H9 (cell line): ENCODE measurements at regions not wholly inside any gene's neighbourhood (a gene's known extent, or its start where the extent isn't known, plus 50 kb on each side); places are given as distances from the start of the nearest gene placed in this dataset.

Experiments
- DNase-seq: peaks from one replicate; pipeline ENCODE4 v3.0.0-alpha.2; 2017
- H2AFZ ChIP-seq: one replicate; pipeline ENCODE4 v1.6.1; 2013; ENCODE audit warnings: mild to moderate bottlenecking, low read length, control low read depth, moderate library complexity
- H2AK5ac ChIP-seq: 2 replicates; pipeline ENCODE4 v1.6.1; 2013; ENCODE audit warnings: low read length, control low read depth, mixed read lengths; ENCODE audit not compliant: insufficient read length
- H2BK120ac ChIP-seq: one replicate; pipeline ENCODE4 v1.6.1; 2013; ENCODE audit warnings: low read depth, mild to moderate bottlenecking, low read length, control low read depth, inconsistent platforms; ENCODE audit not compliant: poor library complexity, severe bottlenecking
- H2BK12ac ChIP-seq: 2 replicates; pipeline ENCODE4 v1.6.1; 2013; ENCODE audit warnings: low read length, control low read depth, mixed read lengths, low read depth; ENCODE audit not compliant: insufficient read length
- H2BK15ac ChIP-seq: 2 replicates; pipeline ENCODE4 v1.6.1; 2013; ENCODE audit warnings: low read depth, low read length, control low read depth
- H2BK20ac ChIP-seq: one replicate; pipeline ENCODE4 v1.6.1; 2013; ENCODE audit warnings: low read depth, mild to moderate bottlenecking, low read length, control low read depth, inconsistent platforms; ENCODE audit not compliant: poor library complexity, severe bottlenecking
- H2BK5ac ChIP-seq: 2 replicates; pipeline ENCODE4 v1.6.1; 2013; ENCODE audit warnings: low read length, control low read depth, mixed read lengths; ENCODE audit not compliant: insufficient read length
- H3K14ac ChIP-seq: 2 replicates; pipeline ENCODE4 v1.6.1; 2013; ENCODE audit warnings: low read length, control low read depth; ENCODE audit not compliant: insufficient read depth
- H3K18ac ChIP-seq: 2 replicates; pipeline ENCODE4 v1.6.1; 2013; ENCODE audit warnings: low read depth, mild to moderate bottlenecking, mixed read lengths, low read length, control low read depth; ENCODE audit not compliant: insufficient read length
- H3K23ac ChIP-seq: 2 replicates; pipeline ENCODE4 v1.6.1; 2013; ENCODE audit warnings: low read length, control low read depth, mixed read lengths, low read depth; ENCODE audit not compliant: insufficient read length
- H3K23me2 ChIP-seq: 2 replicates; pipeline ENCODE4 v1.6.1; 2013; ENCODE audit warnings: low read depth, mild to moderate bottlenecking, mixed read lengths, low read length, control low read depth; ENCODE audit not compliant: insufficient read length, poor library complexity, severe bottlenecking
- H3K27ac ChIP-seq: 2 replicates; pipeline ENCODE4 v1.5.1; 2013; ENCODE audit warnings: low read length, control low read depth, mixed read lengths, low read depth; ENCODE audit not compliant: insufficient read length
- H3K27me3 ChIP-seq: 2 replicates; pipeline ENCODE4 v1.6.1; 2013; ENCODE audit warnings: low read length, control low read depth, inconsistent platforms; ENCODE audit not compliant: insufficient read depth
- H3K4ac ChIP-seq: 2 replicates; pipeline ENCODE4 v1.6.1; 2013; ENCODE audit warnings: low read depth, mild to moderate bottlenecking, control low read depth, inconsistent platforms, low read length, moderate library complexity
- H3K4me1 ChIP-seq: 2 replicates; pipeline ENCODE4 v1.6.1; 2013; ENCODE audit warnings: low read length, control low read depth, inconsistent platforms; ENCODE audit not compliant: insufficient read depth
- H3K4me2 ChIP-seq: 2 replicates; pipeline ENCODE4 v1.6.1; 2013; ENCODE audit warnings: low read length, control low read depth, mixed read lengths; ENCODE audit not compliant: insufficient read length, insufficient read depth
- H3K56ac ChIP-seq: 2 replicates; pipeline ENCODE4 v1.6.1; 2013; ENCODE audit warnings: low read depth, mild to moderate bottlenecking, mixed read lengths, low read length, control low read depth; ENCODE audit not compliant: insufficient read length
- H3K79me1 ChIP-seq: 2 replicates; pipeline ENCODE4 v1.6.1; 2013; ENCODE audit warnings: low read depth, mild to moderate bottlenecking, moderate library complexity, low read length, control low read depth, inconsistent platforms; ENCODE audit not compliant: insufficient read depth, poor library complexity, severe bottlenecking
- H3K79me2 ChIP-seq: 2 replicates; pipeline ENCODE4 v1.6.1; 2013; ENCODE audit warnings: low read length, control low read depth, inconsistent platforms; ENCODE audit not compliant: insufficient read depth
- H3K9ac ChIP-seq: 2 replicates; pipeline ENCODE4 v1.6.1; 2013; ENCODE audit warnings: low read length, control low read depth, mixed read lengths; ENCODE audit not compliant: insufficient read length; ENCODE audit errors: extremely low read depth
- H3K9me3 ChIP-seq: one replicate; pipeline ENCODE4 v1.6.1; 2013; ENCODE audit warnings: low read depth, low read length, inconsistent platforms; ENCODE audit not compliant: control insufficient read depth
- H3T11ph ChIP-seq: one replicate; pipeline ENCODE4 v1.6.1; 2013; ENCODE audit warnings: mild to moderate bottlenecking, low read length, control low read depth, inconsistent platforms
- H4K20me1 ChIP-seq: one replicate; pipeline ENCODE4 v1.6.1; 2013; ENCODE audit not compliant: control insufficient read depth, insufficient read length, insufficient read depth
- H4K5ac ChIP-seq: 2 replicates; pipeline ENCODE4 v1.6.1; 2013; ENCODE audit warnings: low read depth, mild to moderate bottlenecking, mixed read lengths, low read length, control low read depth; ENCODE audit not compliant: insufficient read length
- H4K8ac ChIP-seq: replicated peaks from 2 replicates; pipeline ENCODE4 v1.6.1; 2013; ENCODE audit warnings: low read length, control low read depth, mixed read lengths, low read depth; ENCODE audit not compliant: insufficient read length
- H4K91ac ChIP-seq: 2 replicates; pipeline ENCODE4 v1.6.1; 2013; ENCODE audit warnings: low read depth, mild to moderate bottlenecking, moderate library complexity, mixed read lengths, low read length, control low read depth; ENCODE audit not compliant: insufficient read length
- H3K27ac Mint-ChIP-seq, 3 experiments: 2 replicates in 2 of 3; 3 replicates in 1 of 3; pipeline ENCODE4 v1.8.0; 2020 to 2021; ENCODE audit warnings: mixed read lengths in 3 of 3, mild to moderate bottlenecking in 1 of 3, moderate library complexity in 1 of 3
- H3K27me3 Mint-ChIP-seq: 2 replicates; pipeline ENCODE4 v1.8.0; 2021; ENCODE audit warnings: low read depth, mild to moderate bottlenecking, moderate library complexity, mixed read lengths
- H3K36me3 Mint-ChIP-seq, 3 experiments: 2 replicates in 2 of 3; 3 replicates in 1 of 3; pipeline ENCODE4 v1.8.0; 2020 to 2021; ENCODE audit warnings: low read depth in 3 of 3, mixed read lengths in 3 of 3; ENCODE audit not compliant: insufficient read depth in 1 of 3
- H3K4me1 Mint-ChIP-seq, 2 experiments: 2 replicates each; pipeline ENCODE4 v1.8.0; 2020; ENCODE audit warnings: mixed read lengths in 2 of 2
- H3K4me3 Mint-ChIP-seq, 2 experiments: 2 replicates in 1 of 2; 3 replicates in 1 of 2; pipeline ENCODE4 v1.8.0; 2020 to 2021; ENCODE audit warnings: mild to moderate bottlenecking in 2 of 2, mixed read lengths in 2 of 2, moderate library complexity in 1 of 2
- H3K9me3 Mint-ChIP-seq, 2 experiments: 2 replicates in 1 of 2; 3 replicates in 1 of 2; pipeline ENCODE4 v1.8.0; 2020; ENCODE audit warnings: mild to moderate bottlenecking in 2 of 2, mixed read lengths in 2 of 2, moderate library complexity in 1 of 2
- WGBS: extraction: QIAGEN DNeasy Blood & Tissue Kit; methylation state at CpG from one replicate; pipeline ENCODE4 v1.1.7; 2013; ENCODE audit warnings: missing lambda C conversion rate, low lambda C conversion rate, mixed read lengths; ENCODE audit not compliant: insufficient read length; ENCODE audit errors: extremely low coverage; 5-methylcytosine and 5-hydroxymethylcytosine counted together
- TF ChIP-seq, protein P1 (sequence below): fragments of 200-600 bp; sonication (generic); conservative IDR thresholded peaks from 3 replicates; pipeline ENCODE4 v1.8.0; 2021; ENCODE audit warnings: antibody characterized with exemption, mild to moderate bottlenecking

DNA sequence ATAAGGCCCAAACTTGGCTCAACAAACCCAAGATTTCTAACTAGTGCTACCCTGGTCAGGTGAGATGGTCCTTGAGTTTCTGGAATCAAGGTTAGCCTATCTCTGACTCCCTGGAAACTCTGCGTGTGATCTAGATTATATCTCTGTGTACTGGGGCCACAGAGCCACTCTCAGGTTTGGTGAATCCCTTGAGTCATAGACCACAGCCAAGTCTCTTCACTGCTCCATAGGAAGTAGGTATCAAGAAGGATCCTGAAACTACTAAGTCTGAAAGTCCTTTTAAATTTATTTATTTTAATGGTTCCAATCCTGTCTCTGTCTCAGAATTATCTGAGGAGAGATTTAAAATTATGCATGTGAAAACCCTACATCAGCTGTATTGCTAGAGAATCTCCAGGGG lies 99.1 kb downstream of the TUSC7 start:
- Histone ChIP-seq H2BK120ac (no peak overlapping the region), H3K27me3 (no peaks in the 10 kb centered on the region), H3T11ph (no peak overlapping the region), H3K18ac (no peak overlapping the region), H2AK5ac (no peak overlapping the region), H3K23me2 (no peaks in the 10 kb centered on the region), H3K79me1 (no peaks in the 10 kb centered on the region), H2BK12ac (no peak overlapping the region), H3K23ac (no peak overlapping the region), H2BK5ac (no peak overlapping the region), H3K4me2 (no peak overlapping the region), H3K4me1 (no peaks in the 10 kb centered on the region), H2AFZ (no peak overlapping the region), H4K20me1 (no peaks in the 10 kb centered on the region), H3K79me2 (no peaks in the 10 kb centered on the region), H3K9ac (no peak overlapping the region), H3K9me3 (no peaks in the 10 kb centered on the region), H4K8ac (no peak overlapping the region), H2BK20ac (no peak overlapping the region), H4K91ac (no peak overlapping the region), H2BK15ac (no peak overlapping the region), H3K56ac (no peak overlapping the region), H3K27ac (no peak overlapping the region), H3K14ac (no peak overlapping the region), H4K5ac (no peak overlapping the region), H3K4ac (no peak overlapping the region)
- Mint-ChIP-seq H3K9me3 (peaks cover 20% of the 10 kb centered on the region in 2 experiments), H3K4me1 (peaks cover 7 to 9% of the 10 kb centered on the region in 2 experiments), H3K36me3 (peaks cover 11 to 26% (median 13%) of the 10 kb centered on the region in 3 experiments), H3K27me3 (no peaks in the 10 kb centered on the region), H3K27ac (no peak overlapping the region), H3K4me3 (no peak overlapping the region)
- no CpG with 5 or more reads among the region's 1 CpG for WGBS
- TF ChIP-seq, protein P1, sequence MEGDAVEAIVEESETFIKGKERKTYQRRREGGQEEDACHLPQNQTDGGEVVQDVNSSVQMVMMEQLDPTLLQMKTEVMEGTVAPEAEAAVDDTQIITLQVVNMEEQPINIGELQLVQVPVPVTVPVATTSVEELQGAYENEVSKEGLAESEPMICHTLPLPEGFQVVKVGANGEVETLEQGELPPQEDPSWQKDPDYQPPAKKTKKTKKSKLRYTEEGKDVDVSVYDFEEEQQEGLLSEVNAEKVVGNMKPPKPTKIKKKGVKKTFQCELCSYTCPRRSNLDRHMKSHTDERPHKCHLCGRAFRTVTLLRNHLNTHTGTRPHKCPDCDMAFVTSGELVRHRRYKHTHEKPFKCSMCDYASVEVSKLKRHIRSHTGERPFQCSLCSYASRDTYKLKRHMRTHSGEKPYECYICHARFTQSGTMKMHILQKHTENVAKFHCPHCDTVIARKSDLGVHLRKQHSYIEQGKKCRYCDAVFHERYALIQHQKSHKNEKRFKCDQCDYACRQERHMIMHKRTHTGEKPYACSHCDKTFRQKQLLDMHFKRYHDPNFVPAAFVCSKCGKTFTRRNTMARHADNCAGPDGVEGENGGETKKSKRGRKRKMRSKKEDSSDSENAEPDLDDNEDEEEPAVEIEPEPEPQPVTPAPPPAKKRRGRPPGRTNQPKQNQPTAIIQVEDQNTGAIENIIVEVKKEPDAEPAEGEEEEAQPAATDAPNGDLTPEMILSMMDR = no peak
- DNase-seq = no peak
